ENCODE measurements at regions not wholly inside any gene's neighbourhood (a gene's known extent, or its start where the extent isn't known, plus 50 kb on each side); places are given as distances from the start of the nearest gene placed in this dataset.
A peak's percentile ranks its signal among the peaks of the same experiment; 100 is the strongest.

DNA sequence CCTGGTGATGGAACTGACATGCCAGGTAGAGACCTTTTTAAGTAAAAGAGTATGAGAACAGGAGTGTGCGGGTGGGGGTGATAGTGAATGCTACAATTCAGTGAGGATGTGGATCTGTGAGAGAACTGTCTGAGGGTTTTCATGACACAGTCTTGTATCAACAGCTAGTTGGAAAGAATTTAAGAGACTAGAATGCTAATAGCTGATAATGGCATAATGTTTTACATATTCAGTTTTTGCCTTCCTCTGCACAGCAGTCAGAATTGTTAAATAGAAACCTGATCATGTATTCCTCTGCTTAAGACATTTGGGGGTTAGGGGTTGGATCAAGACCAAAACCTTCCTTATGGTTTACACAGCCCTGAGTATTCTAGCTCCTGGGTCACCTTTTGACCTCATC, 152.8 kb upstream of the ZRANB2 start:
- no peak for DNase-seq
- WGBS (ENCODE audit: extremely low coverage, insufficient coverage, low lambda C conversion rate) = no CpG with 5 or more reads among the region's 1 CpG
- Histone ChIP-seq H4K5ac (ENCODE audit: low read length) (no peak overlapping the region), H3K4me3 (ENCODE audit: low read length) (no peak overlapping the region), H3K36me3 (ENCODE audit: control insufficient read depth, insufficient read depth, low read length) (no peaks in the 10 kb centered on the region), H2AK5ac (ENCODE audit: low read length) (no peak overlapping the region), H2BK5ac (ENCODE audit: low read length) (no peak overlapping the region), H3K18ac (ENCODE audit: low read length) (no peak overlapping the region), H3K4ac (ENCODE audit: low read depth, low read length) (no peak overlapping the region), H2BK120ac (ENCODE audit: low read depth, low read length) (no peak overlapping the region), H3K27me3 (ENCODE audit: insufficient read depth, low read length, poor library complexity) (no peaks in the 10 kb centered on the region), H3K56ac (ENCODE audit: low read length) (no peak overlapping the region), H2BK15ac (replicated peaks; ENCODE audit: low read depth) (no peak overlapping the region), H3K27ac (ENCODE audit: low read depth, low read length) (no peak overlapping the region), H3K4me1 (ENCODE audit: control insufficient read depth, low read depth, low read length) (no peaks in the 10 kb centered on the region), H3K79me1 (ENCODE audit: low read length) (no peaks in the 10 kb centered on the region), H3K4me2 (ENCODE audit: low read length) (no peak overlapping the region), H3K79me2 (ENCODE audit: control insufficient read depth, insufficient read depth, low read length) (no peaks in the 10 kb centered on the region), H3K9ac (ENCODE audit: low read length) (no peak overlapping the region), H3K23ac (ENCODE audit: low read length) (no peak overlapping the region), H4K8ac (ENCODE audit: low read depth, low read length) (no peak overlapping the region)

DNA sequence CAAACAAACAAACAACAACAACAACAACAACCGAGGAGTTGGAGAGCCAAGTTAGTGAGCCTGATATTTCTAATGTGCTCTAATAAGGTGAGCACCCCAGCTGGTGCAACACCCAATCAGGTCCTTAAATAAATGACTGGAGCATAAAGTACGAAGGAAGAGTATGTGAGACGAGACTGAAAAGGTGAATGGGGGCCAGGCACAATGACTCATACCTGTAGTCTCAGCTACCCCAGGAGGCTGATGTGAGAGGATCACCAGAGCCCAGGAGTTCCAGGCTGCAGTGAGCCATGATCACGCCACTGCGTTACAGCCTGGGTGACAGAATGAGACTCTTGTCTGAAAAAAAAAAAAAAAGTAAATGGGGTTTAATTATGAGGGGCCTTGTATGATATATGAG, 152.0 kb upstream of the ZRANB2 start:
- no peaks in the 10 kb centered on the region for H3K36me3 ChIP-seq (ENCODE audit: control insufficient read depth, insufficient read depth, low read length)

DNA sequence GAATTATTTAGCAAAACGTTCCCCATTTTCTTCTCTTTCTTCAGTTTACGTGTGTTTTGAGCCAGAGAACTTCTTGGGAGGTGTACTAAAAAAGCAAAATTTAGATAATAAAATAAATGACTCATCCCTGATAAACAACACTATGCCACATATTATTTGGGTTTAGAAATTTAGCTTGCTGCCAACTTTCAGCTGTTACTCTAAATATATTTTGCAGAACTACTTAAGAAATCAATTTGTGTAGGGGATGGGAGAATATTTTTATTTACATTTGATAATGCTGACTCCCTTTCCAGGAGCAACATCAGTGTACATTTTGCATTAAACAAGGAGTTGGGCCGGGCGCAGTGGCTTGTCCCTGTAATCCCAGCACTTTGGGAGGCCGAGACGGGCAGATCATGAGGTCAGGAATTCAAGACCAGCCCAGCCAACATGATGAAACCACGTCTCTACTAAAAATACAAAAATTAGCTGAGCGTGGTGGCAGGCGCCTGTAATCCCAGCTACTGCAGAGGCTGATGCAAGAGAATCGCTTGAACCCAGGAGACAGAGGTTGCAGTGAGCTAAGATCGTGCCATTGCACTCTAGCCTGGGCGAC, 151.4 kb upstream of the ZRANB2 start:
- Histone ChIP-seq H3K56ac (ENCODE audit: low read length) (no peak overlapping the region), H3K18ac (ENCODE audit: low read length) (no peak overlapping the region), H3K9ac (ENCODE audit: low read length) (no peak overlapping the region), H3K79me2 (ENCODE audit: control insufficient read depth, insufficient read depth, low read length) (no peaks in the 10 kb centered on the region), H2BK15ac (replicated peaks; ENCODE audit: low read depth) (no peak overlapping the region), H3K36me3 (ENCODE audit: control insufficient read depth, insufficient read depth, low read length) (no peaks in the 10 kb centered on the region), H2BK120ac (ENCODE audit: low read depth, low read length) (no peak overlapping the region), H3K4ac (ENCODE audit: low read depth, low read length) (no peak overlapping the region), H3K79me1 (ENCODE audit: low read length) (no peaks in the 10 kb centered on the region), H2AK5ac (ENCODE audit: low read length) (no peak overlapping the region), H3K4me1 (ENCODE audit: control insufficient read depth, low read depth, low read length) (no peaks in the 10 kb centered on the region), H3K23ac (ENCODE audit: low read length) (no peak overlapping the region), H3K27me3 (ENCODE audit: insufficient read depth, low read length, poor library complexity) (no peaks in the 10 kb centered on the region), H3K27ac (ENCODE audit: low read depth, low read length) (no peak overlapping the region), H4K5ac (ENCODE audit: low read length) (no peak overlapping the region), H4K8ac (ENCODE audit: low read depth, low read length) (no peak overlapping the region), H2BK5ac (ENCODE audit: low read length) (no peak overlapping the region), H3K4me3 (ENCODE audit: low read length) (no peak overlapping the region), H3K4me2 (ENCODE audit: low read length) (no peak overlapping the region)
- DNase-seq = no peak
- no CpG with 5 or more reads among the region's 12 CpGs for WGBS (ENCODE audit: extremely low coverage, insufficient coverage, low lambda C conversion rate)

More for the DNA sequence above, 152.0 kb upstream of the ZRANB2 start:
- Histone ChIP-seq H2AK5ac (ENCODE audit: low read length) (no peak overlapping the region), H3K9ac (ENCODE audit: low read length) (no peak overlapping the region), H3K4ac (ENCODE audit: low read depth, low read length) (no peak overlapping the region), H3K4me1 (ENCODE audit: control insufficient read depth, low read depth, low read length) (no peaks in the 10 kb centered on the region), H2BK5ac (ENCODE audit: low read length) (no peak overlapping the region), H3K56ac (ENCODE audit: low read length) (no peak overlapping the region), H3K27ac (ENCODE audit: low read depth, low read length) (no peak overlapping the region), H4K5ac (ENCODE audit: low read length) (no peak overlapping the region), H2BK120ac (ENCODE audit: low read depth, low read length) (no peak overlapping the region), H2BK15ac (replicated peaks; ENCODE audit: low read depth) (no peak overlapping the region), H3K4me3 (ENCODE audit: low read length) (no peak overlapping the region), H3K79me2 (ENCODE audit: control insufficient read depth, insufficient read depth, low read length) (no peaks in the 10 kb centered on the region), H3K18ac (ENCODE audit: low read length) (no peak overlapping the region), H3K4me2 (ENCODE audit: low read length) (no peak overlapping the region), H3K23ac (ENCODE audit: low read length) (no peak overlapping the region), H3K79me1 (ENCODE audit: low read length) (no peaks in the 10 kb centered on the region), H4K8ac (ENCODE audit: low read depth, low read length) (no peak overlapping the region), H3K27me3 (ENCODE audit: insufficient read depth, low read length, poor library complexity) (no peaks in the 10 kb centered on the region)
- DNase-seq = peak; percentile 45
- WGBS (ENCODE audit: extremely low coverage, insufficient coverage, low lambda C conversion rate) = no CpG with 5 or more reads among the region's 5 CpGs

DNA sequence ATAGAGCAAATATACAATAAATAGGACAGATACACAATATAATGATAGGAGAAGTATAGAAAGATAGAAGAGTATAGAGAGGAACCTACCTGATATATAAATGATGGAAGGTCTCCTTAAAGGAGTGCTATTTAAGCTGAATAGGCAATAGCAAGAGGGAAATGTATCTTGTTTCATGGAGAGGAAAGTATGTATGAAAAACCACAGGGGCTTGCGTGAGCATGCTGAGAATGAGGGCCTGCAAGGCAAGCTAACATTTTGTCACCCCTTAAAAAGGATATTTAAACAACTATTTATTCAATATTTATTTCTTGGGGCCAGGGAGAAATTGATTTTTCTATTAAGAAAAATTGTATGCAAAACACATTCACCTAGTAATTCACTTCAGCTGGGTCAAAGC, 150.9 kb upstream of the ZRANB2 start:
- Histone ChIP-seq H3K79me1 (ENCODE audit: low read length) (no peaks in the 10 kb centered on the region), H4K5ac (ENCODE audit: low read length) (no peak overlapping the region), H3K4me3 (ENCODE audit: low read length) (no peak overlapping the region), H3K4ac (ENCODE audit: low read depth, low read length) (no peak overlapping the region), H2AK5ac (ENCODE audit: low read length) (no peak overlapping the region), H3K18ac (ENCODE audit: low read length) (no peak overlapping the region), H3K27ac (ENCODE audit: low read depth, low read length) (no peak overlapping the region), H3K23ac (ENCODE audit: low read length) (no peak overlapping the region), H3K4me2 (ENCODE audit: low read length) (no peak overlapping the region), H3K27me3 (ENCODE audit: insufficient read depth, low read length, poor library complexity) (no peaks in the 10 kb centered on the region), H3K56ac (ENCODE audit: low read length) (no peak overlapping the region), H2BK5ac (ENCODE audit: low read length) (no peak overlapping the region), H3K9ac (ENCODE audit: low read length) (no peak overlapping the region), H2BK120ac (ENCODE audit: low read depth, low read length) (no peak overlapping the region), H3K79me2 (ENCODE audit: control insufficient read depth, insufficient read depth, low read length) (no peaks in the 10 kb centered on the region), H3K36me3 (ENCODE audit: control insufficient read depth, insufficient read depth, low read length) (no peaks in the 10 kb centered on the region), H2BK15ac (replicated peaks; ENCODE audit: low read depth) (no peak overlapping the region), H3K4me1 (ENCODE audit: control insufficient read depth, low read depth, low read length) (no peaks in the 10 kb centered on the region), H4K8ac (ENCODE audit: low read depth, low read length) (no peak overlapping the region)
- no peak for DNase-seq
- no CpG with 5 or more reads among the region's 1 CpG for WGBS (ENCODE audit: extremely low coverage, insufficient coverage, low lambda C conversion rate)

DNA sequence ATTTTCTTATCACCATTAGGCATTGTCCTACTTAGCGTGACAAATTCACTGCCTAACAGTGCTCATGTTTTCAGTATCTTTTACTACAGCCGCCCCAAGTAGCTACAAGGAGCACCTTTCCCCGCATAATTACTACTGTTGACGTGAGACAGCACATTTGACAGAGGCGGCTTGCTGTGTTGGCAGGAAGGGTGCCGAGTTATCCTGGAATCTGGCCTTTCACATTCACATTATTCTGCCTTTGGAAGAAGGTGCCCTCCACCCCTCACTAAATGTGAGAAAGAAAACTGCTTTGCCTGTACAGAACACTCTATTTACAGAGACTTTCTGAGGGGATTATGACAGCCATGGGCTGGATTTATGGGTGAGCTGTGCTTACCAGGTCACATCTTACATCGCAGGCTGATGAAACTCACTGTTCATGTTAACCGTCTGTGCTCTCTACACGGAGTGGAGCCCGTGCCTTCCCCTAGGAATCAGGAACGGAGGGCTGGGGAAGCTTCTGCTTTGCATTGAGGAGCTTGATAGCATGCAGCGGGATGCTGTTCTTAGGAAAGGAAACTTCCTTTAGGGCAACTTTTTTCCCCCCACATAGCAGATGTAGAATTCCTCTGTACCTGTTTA, 148.0 kb upstream of the ZRANB2 start:
- H2BK15ac ChIP-seq (replicated peaks; ENCODE audit: low read depth) = no peak overlapping the region
- H2BK5ac ChIP-seq (ENCODE audit: low read length) = no peak overlapping the region
- H3K9ac ChIP-seq (ENCODE audit: low read length) = no peak overlapping the region
- peak overlapping the region; percentile 61 for H3K18ac ChIP-seq (ENCODE audit: low read length)
- H3K27ac ChIP-seq (ENCODE audit: low read depth, low read length) = no peak overlapping the region
- no CpG with 5 or more reads among the region's 12 CpGs for WGBS (ENCODE audit: extremely low coverage, insufficient coverage, low lambda C conversion rate)
- no peak overlapping the region for H3K56ac ChIP-seq (ENCODE audit: low read length)
- H3K4ac ChIP-seq (ENCODE audit: low read depth, low read length) = no peak overlapping the region
- H3K79me2 ChIP-seq (ENCODE audit: control insufficient read depth, insufficient read depth, low read length) = no peaks in the 10 kb centered on the region
- no peak overlapping the region for H3K4me3 ChIP-seq (ENCODE audit: low read length)
- H4K5ac ChIP-seq (ENCODE audit: low read length) = no peak overlapping the region
- H3K4me2 ChIP-seq (ENCODE audit: low read length) = no peak overlapping the region
- H3K4me1 ChIP-seq (ENCODE audit: control insufficient read depth, low read depth, low read length) = no peaks in the 10 kb centered on the region
- no peaks in the 10 kb centered on the region for H3K27me3 ChIP-seq (ENCODE audit: insufficient read depth, low read length, poor library complexity)
- peak; percentile 50 for DNase-seq
- no peak overlapping the region for H2BK120ac ChIP-seq (ENCODE audit: low read depth, low read length)
- H3K36me3 ChIP-seq (ENCODE audit: control insufficient read depth, insufficient read depth, low read length) = no peaks in the 10 kb centered on the region
- no peak overlapping the region for H2AK5ac ChIP-seq (ENCODE audit: low read length)
- H3K79me1 ChIP-seq (ENCODE audit: low read length) = no peaks in the 10 kb centered on the region
- no peak overlapping the region for H4K8ac ChIP-seq (ENCODE audit: low read depth, low read length)
- H3K23ac ChIP-seq (ENCODE audit: low read length) = no peak overlapping the region

DNA sequence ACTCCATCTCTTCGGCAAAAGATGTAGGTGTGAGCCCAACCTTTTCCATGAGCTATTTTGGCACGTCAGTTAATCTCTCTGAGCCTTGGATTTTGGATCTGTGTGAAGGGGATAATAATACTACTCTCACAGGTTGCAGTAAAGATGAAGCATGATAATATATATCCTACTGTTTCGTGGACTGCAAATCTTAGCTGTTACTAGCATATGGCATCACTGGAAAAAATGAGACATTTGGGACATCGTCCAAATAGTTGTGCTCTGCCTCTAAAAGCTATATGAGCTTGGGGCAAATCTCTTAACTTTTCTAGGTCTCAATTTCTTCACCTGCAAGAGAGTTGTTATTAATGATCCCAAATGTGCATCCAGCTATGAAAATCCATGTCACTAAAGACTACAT, 147.4 kb upstream of the ZRANB2 start:
- Histone ChIP-seq H2BK5ac (ENCODE audit: low read length) (no peak overlapping the region), H3K79me1 (ENCODE audit: low read length) (no peaks in the 10 kb centered on the region), H3K4ac (ENCODE audit: low read depth, low read length) (no peak overlapping the region), H2BK15ac (replicated peaks; ENCODE audit: low read depth) (no peak overlapping the region), H3K27ac (ENCODE audit: low read depth, low read length) (no peak overlapping the region), H3K27me3 (ENCODE audit: insufficient read depth, low read length, poor library complexity) (no peaks in the 10 kb centered on the region), H3K23ac (ENCODE audit: low read length) (no peak overlapping the region), H2AK5ac (ENCODE audit: low read length) (no peak overlapping the region), H3K9ac (ENCODE audit: low read length) (no peak overlapping the region), H3K36me3 (ENCODE audit: control insufficient read depth, insufficient read depth, low read length) (no peaks in the 10 kb centered on the region), H3K56ac (ENCODE audit: low read length) (no peak overlapping the region), H3K4me3 (ENCODE audit: low read length) (no peak overlapping the region), H3K4me2 (ENCODE audit: low read length) (no peak overlapping the region), H3K18ac (ENCODE audit: low read length) (no peak overlapping the region), H4K5ac (ENCODE audit: low read length) (no peak overlapping the region), H3K4me1 (ENCODE audit: control insufficient read depth, low read depth, low read length) (no peaks in the 10 kb centered on the region), H2BK120ac (ENCODE audit: low read depth, low read length) (no peak overlapping the region), H3K79me2 (ENCODE audit: control insufficient read depth, insufficient read depth, low read length) (no peaks in the 10 kb centered on the region), H4K8ac (ENCODE audit: low read depth, low read length) (no peak overlapping the region)
- WGBS (ENCODE audit: extremely low coverage, insufficient coverage, low lambda C conversion rate) = no CpG with 5 or more reads among the region's 4 CpGs
- no peak for DNase-seq

Data from mesendoderm (in vitro differentiated cells).